ENCODE measurements at regions not wholly inside any gene's neighbourhood (a gene's known extent, or its start where the extent isn't known, plus 50 kb on each side); places are given as distances from the start of the nearest gene placed in this dataset.

- TF ChIP-seq, protein P1, sequence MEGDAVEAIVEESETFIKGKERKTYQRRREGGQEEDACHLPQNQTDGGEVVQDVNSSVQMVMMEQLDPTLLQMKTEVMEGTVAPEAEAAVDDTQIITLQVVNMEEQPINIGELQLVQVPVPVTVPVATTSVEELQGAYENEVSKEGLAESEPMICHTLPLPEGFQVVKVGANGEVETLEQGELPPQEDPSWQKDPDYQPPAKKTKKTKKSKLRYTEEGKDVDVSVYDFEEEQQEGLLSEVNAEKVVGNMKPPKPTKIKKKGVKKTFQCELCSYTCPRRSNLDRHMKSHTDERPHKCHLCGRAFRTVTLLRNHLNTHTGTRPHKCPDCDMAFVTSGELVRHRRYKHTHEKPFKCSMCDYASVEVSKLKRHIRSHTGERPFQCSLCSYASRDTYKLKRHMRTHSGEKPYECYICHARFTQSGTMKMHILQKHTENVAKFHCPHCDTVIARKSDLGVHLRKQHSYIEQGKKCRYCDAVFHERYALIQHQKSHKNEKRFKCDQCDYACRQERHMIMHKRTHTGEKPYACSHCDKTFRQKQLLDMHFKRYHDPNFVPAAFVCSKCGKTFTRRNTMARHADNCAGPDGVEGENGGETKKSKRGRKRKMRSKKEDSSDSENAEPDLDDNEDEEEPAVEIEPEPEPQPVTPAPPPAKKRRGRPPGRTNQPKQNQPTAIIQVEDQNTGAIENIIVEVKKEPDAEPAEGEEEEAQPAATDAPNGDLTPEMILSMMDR (optimal IDR thresholded peaks at IDR 0.05 in 1 of 3, IDR thresholded peaks at IDR 0.05 in 1 of 3, conservative IDR thresholded peaks at IDR 0.05 in 1 of 3; ENCODE audit: extremely low read depth in 1 of 3, insufficient read depth in 2 of 3, low read length in 3 of 3) = no peak
- TF ChIP-seq EZH2 (IDR thresholded peaks at IDR 0.05; ENCODE audit: low read length) = no peak
Observed at GRCh38 chrX:45842207-45842925, 641.7 kb upstream of the DIPK2B start.
